A549 (cell line): ENCODE measurements at regions not wholly inside any gene's neighbourhood (a gene's known extent, or its start where the extent isn't known, plus 50 kb on each side); places are given as distances from the start of the nearest gene placed in this dataset.

Source experiments
- CTCF ChIP-seq: fragments of >200 bp; sonication (Bioruptor Twin); formaldehyde crosslinking; IDR thresholded peaks from 3 replicates; pipeline ENCODE4 v1.5.1; 2016
- HDAC2 ChIP-seq: fragments of 200-600 bp; sonication (generic); IDR thresholded peaks from 2 replicates; pipeline ENCODE4 v1.6.1; 2016
- HOXA7 ChIP-seq: fragments of 250-450 bp; sonication (Bioruptor Pico); IDR thresholded peaks from 2 replicates; pipeline ENCODE4 v1.5.0; 2020; ENCODE audit warnings: mild to moderate bottlenecking, moderate library complexity
- MAFK ChIP-seq: fragments of 450-650 bp; IDR thresholded peaks from 2 replicates; pipeline ENCODE4 v1.6.1; 2014; ENCODE audit not compliant: partially characterized antibody
- MAX ChIP-seq: IDR thresholded peaks from 2 replicates; pipeline ENCODE4 v1.6.1; 2012
- POLR2A ChIP-seq: IDR thresholded peaks from 2 replicates; pipeline ENCODE4 v1.6.1; 2012; ENCODE audit warnings: mild to moderate bottlenecking, low read length
- RAD21 ChIP-seq, 2 experiments: fragments of >200 bp in 1 of 2; sonication (Bioruptor Twin) in 1 of 2; formaldehyde crosslinking in 1 of 2; IDR thresholded peaks in 1 of 2; conservative IDR thresholded peaks in 1 of 2; 2 replicates in 1 of 2; 3 replicates in 1 of 2; pipeline ENCODE4 v1.6.1; 2012 to 2018; ENCODE audit warnings: inconsistent platforms in 1 of 2
- RFX5 ChIP-seq: fragments of 450-650 bp; IDR thresholded peaks from 2 replicates; pipeline ENCODE4 v1.7.1; 2014; ENCODE audit warnings: antibody characterized with exemption, mild to moderate bottlenecking, moderate library complexity
- RNF2 ChIP-seq: fragments of 200-600 bp; sonication (generic); IDR thresholded peaks from 2 replicates; pipeline ENCODE4 v1.6.1; 2016; ENCODE audit warnings: low read depth, mild to moderate bottlenecking, antibody characterized with exemption, moderate library complexity, borderline replicate concordance
- TFCP2L1 ChIP-seq: fragments of 250-450 bp; sonication (Bioruptor Pico); IDR thresholded peaks from 2 replicates; pipeline ENCODE4 v1.5.0; 2021; ENCODE audit warnings: mild to moderate bottlenecking
- ZSCAN20 ChIP-seq: fragments of 250-450 bp; sonication (Bioruptor Pico); IDR thresholded peaks from 2 replicates; pipeline ENCODE4 v1.8.0; 2022; ENCODE audit warnings: mild to moderate bottlenecking, moderate library complexity

- no peak for TF ChIP-seq RFX5
- no peak for TF ChIP-seq CTCF
- TF ChIP-seq HDAC2: no peak
- no peak for TF ChIP-seq RAD21 (conservative IDR thresholded peaks at IDR 0.05 in 1 of 2, IDR thresholded peaks at IDR 0.05 in 1 of 2)
- TF ChIP-seq HOXA7: no peak
- TF ChIP-seq POLR2A: no peak
- TF ChIP-seq MAFK: no peak
- no peak for TF ChIP-seq MAX
- no peak for TF ChIP-seq RNF2
- no peak for TF ChIP-seq TFCP2L1
- TF ChIP-seq ZSCAN20: no peak
Measured at GRCh38 chr7:106339513-106340246, 54.9 kb upstream of the NAMPT start.
